HG03558 (cell line): ENCODE measurements at regions not wholly inside any gene's neighbourhood (a gene's known extent, or its start where the extent isn't known, plus 50 kb on each side); places are given as distances from the start of the nearest gene placed in this dataset.

Source experiments
- ATAC-seq: cut with Tn5 transposase; IDR thresholded peaks from one replicate; pipeline ENCODE4 v1.9.1; 2021; ENCODE audit warnings: moderate number of reproducible peaks; ENCODE audit not compliant: unreplicated experiment; ENCODE audit errors: extremely low read depth

GRCh38 chrX:6472652-6473342, 62.1 kb downstream of the VCX3A start:
- ATAC-seq = no peak

DNA sequence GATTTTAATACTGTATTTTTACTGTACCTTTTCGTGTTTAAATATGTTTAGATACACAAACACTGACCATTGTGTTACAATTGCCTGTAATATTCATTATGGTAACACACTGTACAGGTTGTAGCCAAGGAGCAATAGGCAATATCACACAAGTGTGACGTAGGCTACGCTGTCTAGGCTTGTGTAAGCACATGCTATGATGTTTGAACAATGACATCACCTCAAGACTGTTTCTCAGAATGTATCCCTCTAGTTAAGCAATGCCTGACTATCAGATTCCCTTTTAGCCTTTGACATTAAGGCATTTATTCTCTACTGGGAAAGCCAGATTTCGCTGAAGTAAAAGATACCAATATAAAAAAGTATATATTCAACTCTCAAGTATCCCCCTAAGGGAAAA, 66.2 kb downstream of the VCX3A start:
- no peak for ATAC-seq

DNA sequence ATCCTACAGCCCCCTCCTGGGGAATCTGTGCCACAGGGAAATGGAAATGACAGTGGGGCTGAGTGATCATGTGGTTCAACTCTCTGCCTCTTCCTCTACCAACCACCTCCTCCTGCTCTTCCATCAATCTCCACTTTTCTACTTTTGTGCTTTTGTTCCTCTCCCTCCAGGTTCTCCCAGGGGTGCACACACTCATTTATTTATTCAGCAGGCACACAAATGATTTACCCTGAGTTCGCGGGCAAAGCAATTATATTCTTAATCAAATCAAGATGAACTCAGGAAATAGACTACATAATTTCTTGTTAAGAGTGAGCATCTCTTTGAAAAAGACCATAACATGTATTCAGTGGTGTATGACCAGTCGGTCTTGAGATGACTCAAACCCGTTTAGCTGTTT, 69.2 kb downstream of the VCX3A start:
- no peak for ATAC-seq

- no peak for ATAC-seq
Observed at GRCh38 chrX:6464726-6465125, 70.2 kb downstream of the VCX3A start.

DNA sequence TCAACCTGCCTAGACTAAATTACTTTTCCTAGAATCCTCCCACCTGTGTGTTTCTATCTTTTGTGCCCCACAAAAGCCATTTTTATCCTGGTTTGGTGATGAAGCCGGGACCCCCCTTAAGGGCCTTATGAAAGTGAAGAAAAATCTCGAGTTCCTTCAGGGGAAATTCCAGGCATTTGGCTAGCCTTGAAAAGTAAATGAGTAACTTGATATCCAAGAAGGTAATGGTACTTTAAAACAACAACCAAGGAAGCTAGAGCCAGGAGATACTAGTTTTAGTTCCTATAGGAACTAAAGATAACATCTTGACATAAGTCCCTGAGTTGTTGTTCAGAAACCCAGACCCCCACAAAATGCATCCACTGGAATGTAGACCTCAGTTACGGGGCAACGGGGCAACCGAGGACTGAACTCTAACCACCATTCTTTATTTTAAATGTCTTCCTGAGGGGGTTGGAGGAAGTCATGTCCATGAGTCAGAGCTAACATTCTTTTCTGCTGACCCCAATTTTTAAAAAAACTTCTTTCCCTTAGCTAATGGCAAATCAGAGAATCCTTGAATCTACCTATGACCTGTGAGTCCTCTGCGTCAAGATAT, 73.9 kb downstream of the VCX3A start:
- ATAC-seq = no peak

DNA sequence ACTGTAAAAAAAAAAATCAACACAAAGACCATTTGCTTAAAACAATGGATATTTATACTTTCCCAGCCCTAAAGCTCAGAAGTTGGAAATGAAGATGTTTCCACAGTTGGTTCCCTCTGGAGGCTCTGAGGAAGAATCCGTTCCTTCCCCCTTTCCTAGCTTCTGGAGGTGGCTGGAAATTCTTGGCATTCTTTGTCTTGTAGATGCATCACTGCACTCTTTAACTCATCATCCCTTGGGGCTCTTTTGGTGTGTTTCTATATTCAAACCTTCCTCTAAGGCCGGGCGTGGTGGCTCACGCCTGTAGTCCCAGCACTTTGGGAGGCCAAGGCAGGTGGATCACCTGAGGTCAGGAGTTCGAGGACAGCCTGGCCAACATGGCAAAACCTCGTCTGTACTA, 78.7 kb downstream of the VCX3A start:
- ATAC-seq = no peak

DNA sequence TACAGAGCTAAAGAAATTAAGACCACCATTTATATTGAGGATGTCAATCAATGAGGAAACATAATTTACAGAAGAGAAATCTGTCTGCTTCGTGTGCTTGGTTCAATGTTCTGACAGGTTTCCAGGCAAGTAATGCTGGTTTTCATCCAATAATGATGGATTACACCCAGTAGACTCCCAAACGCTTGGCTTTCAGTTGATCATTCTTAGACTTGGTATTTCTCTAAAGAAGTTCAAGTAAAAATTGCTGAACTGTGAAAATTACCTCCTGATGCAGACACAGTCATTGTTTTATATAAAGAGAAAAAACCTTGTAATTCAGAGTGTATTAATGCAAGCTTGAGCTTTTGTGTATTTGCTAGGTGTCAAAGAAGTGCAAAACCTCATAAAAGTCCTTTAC, 85.0 kb downstream of the VCX3A start:
- no peak for ATAC-seq

DNA sequence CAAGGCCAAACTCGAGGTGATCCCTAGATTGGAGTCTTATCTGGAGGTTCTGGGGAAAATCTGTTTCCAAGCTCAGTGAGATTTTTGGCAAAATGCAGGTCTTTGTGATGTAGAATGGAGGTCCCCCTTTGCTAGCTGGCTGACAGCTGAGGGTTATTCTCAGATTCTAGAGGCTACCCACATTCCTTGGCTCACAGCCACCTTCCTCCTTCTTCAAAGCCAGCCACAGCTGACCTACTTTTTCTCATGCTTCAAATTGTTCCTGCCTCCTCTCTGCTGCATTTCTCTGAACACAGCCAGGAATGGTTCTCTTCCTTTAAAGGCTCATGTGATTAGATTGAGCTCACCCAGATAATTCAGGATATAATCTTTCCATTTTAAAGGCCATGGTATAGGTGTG, 86.9 kb downstream of the VCX3A start:
- no peak for ATAC-seq

GRCh38 chrX:6446582-6446981, 88.3 kb downstream of the VCX3A start:
- no peak for ATAC-seq

DNA sequence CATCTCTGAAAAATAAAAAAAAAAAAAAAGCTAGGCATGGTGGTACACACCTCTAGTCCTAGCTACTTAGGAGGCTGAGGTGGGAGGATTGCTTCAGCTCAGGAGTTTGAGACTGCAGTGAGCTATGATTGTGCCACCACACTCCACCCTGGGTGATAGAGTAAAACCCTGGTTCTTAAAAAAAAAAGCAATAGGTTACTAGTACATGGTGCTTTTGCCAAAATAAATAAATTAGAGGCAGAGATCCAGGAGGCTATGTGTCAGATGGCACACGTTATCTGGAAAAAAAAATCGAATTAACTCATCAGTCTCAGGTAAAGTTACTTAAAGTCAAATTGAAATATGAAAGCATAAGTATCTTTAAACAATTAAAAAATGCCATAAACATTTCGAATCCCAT, 94.3 kb downstream of the VCX3A start:
- ATAC-seq = no peak

- ATAC-seq = no peak
Observed at GRCh38 chrX:6432226-6432625, 102.7 kb downstream of the VCX3A start.

DNA sequence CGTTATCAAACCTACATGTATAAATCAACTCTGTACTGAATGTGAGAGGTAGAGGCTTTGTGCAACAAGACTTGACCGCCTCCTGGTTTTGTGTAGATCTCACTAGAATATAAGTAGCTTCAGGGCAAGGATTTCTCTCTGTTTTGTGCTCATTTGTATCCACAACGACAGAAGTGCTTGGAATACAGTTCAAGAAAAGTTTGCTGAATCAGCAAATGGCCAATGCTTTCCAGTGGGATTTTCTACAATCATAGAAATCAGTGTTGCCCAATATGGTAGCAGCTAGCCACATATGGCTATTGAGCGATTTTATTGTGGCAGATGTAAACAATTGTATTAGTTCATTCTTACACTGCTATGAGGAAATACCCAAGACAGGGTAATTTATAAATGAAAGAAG, 127.4 kb downstream of the VCX3A start:
- ATAC-seq = no peak

- no peak for ATAC-seq
Observed at GRCh38 chrX:6386837-6387236, 148.1 kb downstream of the VCX3A start.

DNA sequence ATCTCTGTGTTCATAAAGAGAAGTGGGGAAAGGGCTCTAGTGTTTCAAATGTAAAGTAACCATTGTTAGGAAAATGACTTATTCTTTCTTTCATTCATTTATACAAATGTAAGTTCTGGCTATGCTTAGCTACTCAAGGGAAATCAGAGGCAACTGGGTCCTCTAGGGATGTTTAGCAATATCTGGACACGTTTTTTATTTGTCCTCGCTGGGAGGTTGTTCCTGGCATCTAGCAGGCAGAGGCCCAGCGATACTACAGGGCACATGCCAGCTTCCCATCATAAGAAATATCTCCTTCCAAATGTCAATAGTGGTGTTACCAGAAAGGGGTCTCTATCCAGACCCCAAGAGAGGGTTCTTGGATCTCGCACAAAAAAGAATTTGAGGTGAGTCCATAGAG, 150.0 kb downstream of the VCX3A start:
- ATAC-seq = no peak

GRCh38 chrX:6384371-6384770, 150.5 kb downstream of the VCX3A start:
- ATAC-seq = no peak

GRCh38 chrX:6383917-6384316, 151.0 kb downstream of the VCX3A start:
- ATAC-seq = no peak

DNA sequence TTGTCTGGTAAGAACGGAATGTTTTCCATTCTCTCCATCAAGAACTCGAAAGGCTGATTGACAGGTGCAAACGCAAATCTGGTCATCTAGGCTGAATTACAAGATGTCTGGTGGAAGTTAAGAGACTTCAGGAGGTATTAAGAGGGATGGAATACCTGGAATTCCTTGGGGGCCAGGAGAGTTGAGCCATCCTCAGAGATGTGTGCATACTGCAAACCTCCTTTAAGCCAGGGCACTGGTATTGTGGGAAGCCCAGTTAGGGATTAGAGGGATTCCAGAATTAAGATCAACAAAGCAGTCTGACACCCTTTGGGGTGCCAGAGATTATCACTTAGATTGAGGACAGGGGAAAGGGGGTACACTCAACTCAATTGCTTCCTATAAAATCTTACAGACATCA, 151.4 kb downstream of the VCX3A start:
- ATAC-seq = no peak

DNA sequence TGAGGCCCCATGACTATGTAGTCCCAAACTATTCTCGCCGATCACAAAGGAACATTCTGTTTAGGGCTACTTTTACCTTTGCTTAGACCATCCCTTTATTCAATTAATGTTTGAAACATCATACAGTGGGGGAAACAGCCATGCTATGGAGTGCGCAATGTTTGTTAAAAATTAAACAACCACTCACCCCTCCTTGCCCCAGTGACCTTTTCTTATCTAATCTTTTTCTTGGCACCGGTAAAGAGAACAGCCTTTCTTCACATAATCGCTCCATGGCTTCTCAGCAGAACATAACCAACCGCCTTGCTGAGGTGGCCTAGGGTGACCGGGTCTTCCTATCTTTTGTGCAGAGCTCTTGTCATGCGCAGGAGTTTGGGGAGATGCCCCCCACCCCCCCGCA, 152.6 kb downstream of the VCX3A start:
- ATAC-seq = no peak

DNA sequence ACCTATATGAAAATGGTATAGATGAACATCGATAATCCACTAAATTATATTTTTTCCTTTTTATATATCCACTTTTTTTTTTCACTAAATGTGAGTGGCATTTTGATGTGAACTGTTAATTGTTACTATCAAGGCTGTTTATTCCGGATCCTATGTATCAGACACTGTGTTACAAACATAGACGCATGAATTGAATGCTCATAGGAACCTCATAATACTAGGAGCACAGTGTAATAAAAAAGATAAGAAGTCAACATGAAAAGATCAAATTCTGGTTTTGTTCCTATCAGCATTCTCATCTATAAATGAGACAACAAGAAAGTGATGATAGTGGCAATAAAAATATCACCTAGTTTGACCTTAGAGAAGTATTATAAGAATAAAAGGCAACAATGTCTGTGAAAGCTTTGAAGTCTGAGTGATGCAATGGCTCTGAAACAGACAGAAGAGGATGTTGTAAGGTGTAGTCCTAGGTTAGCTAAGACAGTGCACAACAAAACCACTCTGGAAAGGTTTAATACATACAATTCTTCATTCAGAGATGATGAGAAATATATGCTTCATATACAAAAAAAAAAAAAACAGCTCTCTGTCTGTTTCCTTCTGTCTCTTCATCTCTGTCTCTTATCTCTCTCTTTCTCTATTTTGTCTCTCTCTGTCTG, 148.6 kb upstream of the NLGN4X start:
- no peak for ATAC-seq

- no peak for ATAC-seq
Observed at GRCh38 chrX:6374556-6374955, 145.9 kb upstream of the NLGN4X start.

DNA sequence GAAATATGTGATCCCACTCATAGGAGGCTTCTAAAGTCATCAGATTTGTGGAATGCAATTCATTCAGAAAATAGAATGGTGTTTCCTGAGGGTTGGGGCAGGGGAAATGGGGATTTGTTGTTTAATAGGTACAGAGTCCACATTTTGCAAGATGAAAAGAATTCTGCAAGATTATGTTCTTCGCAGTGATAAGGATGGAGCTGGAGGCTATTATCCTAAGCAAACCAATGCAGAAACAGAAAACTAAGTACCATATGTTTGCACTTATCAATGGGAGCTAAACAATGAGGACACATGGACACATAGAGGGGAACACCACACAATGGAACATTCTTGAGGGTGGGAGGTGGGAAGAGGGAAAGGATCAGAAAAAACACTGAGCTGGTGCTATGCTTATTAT, 144.3 kb upstream of the NLGN4X start:
- ATAC-seq = no peak

- no peak for ATAC-seq
Observed at GRCh38 chrX:6371353-6371752, 142.7 kb upstream of the NLGN4X start.
